HepG2 (cell line): ENCODE measurements at regions not wholly inside any gene's neighbourhood (a gene's known extent, or its start where the extent isn't known, plus 50 kb on each side); places are given as distances from the start of the nearest gene placed in this dataset.

Source experiments
- ATAC-seq: fragments of 200-7000 bp; cut with Tn5 transposase; 3 replicates; pipeline ENCODE4 v1.9.1; 2020; ENCODE audit warnings: mild to moderate bottlenecking, moderate library complexity
- BruUV-seq: library from RNA; stranded (reverse); fragments of 400-500 nt; replicated peaks from 2 replicates; lab custom pipeline; 2021; lab: Mats Ljungman, UMichigan
- CTCF ChIA-PET: fragments of 300-600 bp; formaldehyde crosslinking; extraction: SDS; loops from one replicate; lab custom pipeline; 2021; ENCODE audit warnings: low total read pairs, inconsistent platforms, low intra/inter-chr PET ratio; lab: Yijun Ruan, JAX
- POLR2A ChIA-PET: fragments of 350-600 bp; sonication (Branson Sonifier 250); formaldehyde crosslinking; loops from one replicate; lab custom pipeline; 2020; ENCODE audit warnings: antibody characterized with exemption, inconsistent platforms; lab: Yijun Ruan, JAX
- DNase-seq: peaks from one replicate; pipeline ENCODE4 v3.0.0-alpha.2; 2015; ENCODE audit warnings: low spot score
- FAIRE-seq: peaks from 3 replicates; lab custom pipeline; 2011; peaks lifted over from hg19 to GRCh38; lab: Jason Lieb, UNC
- H2AFZ ChIP-seq: one replicate; pipeline ENCODE4 v1.6.1; 2011; ENCODE audit warnings: low read length, inconsistent platforms
- H3K27ac ChIP-seq: fragments of 300-600 bp; 3 replicates; pipeline ENCODE4 v1.8.0; 2011; ENCODE audit warnings: mixed run types, mild to moderate bottlenecking, mixed read lengths, low read length, inconsistent platforms; ENCODE audit not compliant: insufficient read depth; ENCODE audit errors: extremely low read length
- H3K27me3 ChIP-seq, 2 experiments: fragments of 200-600 bp in 1 of 2; 2 replicates in 1 of 2; 3 replicates in 1 of 2; pipeline versions ENCODE4 v1.6.0 to v1.8.0; 2011; ENCODE audit warnings: low read length in 2 of 2, mild to moderate bottlenecking in 2 of 2, moderate library complexity in 2 of 2, inconsistent platforms in 1 of 2; ENCODE audit not compliant: insufficient read depth in 2 of 2, control insufficient read depth in 1 of 2
- H3K36me3 ChIP-seq, 2 experiments: fragments of 200-600 bp in 1 of 2; replicated peaks in 1 of 2; 2 replicates in 1 of 2; 3 replicates in 1 of 2; pipeline versions ENCODE4 v1.5.1 to v1.8.0; 2011; ENCODE audit warnings: low read length in 2 of 2, inconsistent platforms in 1 of 2; ENCODE audit not compliant: insufficient read depth in 2 of 2, control insufficient read depth in 1 of 2
- H3K4me1 ChIP-seq: 2 replicates; pipeline ENCODE4 v1.5.1; 2012; ENCODE audit warnings: low read length, inconsistent platforms; ENCODE audit not compliant: insufficient read depth
- H3K4me2 ChIP-seq: 2 replicates; pipeline ENCODE4 v1.6.0; 2011; ENCODE audit warnings: low read depth, low read length, inconsistent platforms
- H3K4me3 ChIP-seq, 3 experiments: fragments of 200-600 bp in 1 of 3; sonication (generic), shearing (Covaris generic) in 1 of 3; replicated peaks in 1 of 3; 2 replicates each; pipeline ENCODE4 v1.5.1; 2011 to 2016; ENCODE audit warnings: low read length in 3 of 3, inconsistent platforms in 2 of 3, low read depth in 2 of 3, mild to moderate bottlenecking in 2 of 3, control low read depth in 1 of 3, mixed read lengths in 1 of 3; ENCODE audit not compliant: insufficient read depth in 1 of 3
- H3K79me2 ChIP-seq: one replicate; pipeline ENCODE4 v1.6.1; 2011; ENCODE audit warnings: low read length, inconsistent platforms; ENCODE audit not compliant: insufficient read depth
- H3K9ac ChIP-seq: 2 replicates; pipeline ENCODE4 v1.6.0; 2011; ENCODE audit warnings: mild to moderate bottlenecking, low read depth, low read length, inconsistent platforms; ENCODE audit not compliant: insufficient read depth
- H3K9me3 ChIP-seq: 2 replicates; pipeline ENCODE4 v1.5.1; 2012; ENCODE audit warnings: mild to moderate bottlenecking, low read length
- H4K20me1 ChIP-seq: 2 replicates; pipeline ENCODE4 v1.6.0; 2011; ENCODE audit warnings: inconsistent platforms, mild to moderate bottlenecking, low read length, moderate library complexity; ENCODE audit not compliant: insufficient read depth
- ETV6 ChIP-seq: sonication (generic); formaldehyde crosslinking; conservative IDR thresholded peaks from 2 replicates; pipeline ENCODE4 v1.4.0; 2020; ENCODE audit warnings: missing genetic modification reagents
- KAT7 ChIP-seq: IDR thresholded peaks from 2 replicates; pipeline ENCODE4 v1.6.1; 2018; ENCODE audit warnings: borderline replicate concordance, missing compliant biosample characterization
- MIXL1 ChIP-seq: IDR thresholded peaks from 2 replicates; pipeline ENCODE4 v1.6.1; 2016
- NAIF1 ChIP-seq: sonication (generic); formaldehyde crosslinking; IDR thresholded peaks from 2 replicates; pipeline ENCODE4 v1.5.0; 2020; ENCODE audit warnings: mild to moderate bottlenecking, missing genetic modification reagents, borderline replicate concordance
- PRPF4 ChIP-seq: fragments of 200-400 bp; formaldehyde crosslinking; IDR thresholded peaks from 2 replicates; pipeline ENCODE4 v1.6.1; 2016; ENCODE audit warnings: low read length, low read depth; ENCODE audit not compliant: poor library complexity, severe bottlenecking
- RBM22 ChIP-seq: fragments of 200-400 bp; formaldehyde crosslinking; optimal IDR thresholded peaks from 2 replicates; pipeline ENCODE3; 2017; ENCODE audit warnings: mild to moderate bottlenecking, low read length, moderate library complexity
- REL ChIP-seq: sonication (generic); formaldehyde crosslinking; conservative IDR thresholded peaks from 2 replicates; pipeline ENCODE4 v1.8.0; 2022; ENCODE audit warnings: mild to moderate bottlenecking, missing genetic modification reagents, moderate library complexity
- SIX1 ChIP-seq: sonication (generic); formaldehyde crosslinking; IDR thresholded peaks from 2 replicates; pipeline ENCODE4 v1.4.0; 2020; ENCODE audit warnings: missing genetic modification reagents, borderline replicate concordance
- TAF1 ChIP-seq: sonication (generic); formaldehyde crosslinking; IDR thresholded peaks from 2 replicates; pipeline ENCODE4 v1.4.0; 2020; ENCODE audit warnings: missing genetic modification reagents
- U2AF2 ChIP-seq: fragments of 200-400 bp; formaldehyde crosslinking; IDR thresholded peaks from 2 replicates; pipeline ENCODE4 v1.6.1; 2017; ENCODE audit warnings: low read depth, mild to moderate bottlenecking, low read length
- XBP1 ChIP-seq: sonication (generic); formaldehyde crosslinking; IDR thresholded peaks from 2 replicates; pipeline ENCODE4 v1.5.0; 2020; ENCODE audit warnings: missing genetic modification reagents
- ZSCAN31 ChIP-seq: sonication (generic); formaldehyde crosslinking; IDR thresholded peaks from 2 replicates; pipeline ENCODE4 v1.5.0; 2020; ENCODE audit warnings: low read depth, mild to moderate bottlenecking, missing genetic modification reagents
- WGBS: methylation state at CpG from one replicate; pipeline ENCODE4 v1.1.6; 2017; ENCODE audit warnings: low lambda C conversion rate; 5-methylcytosine and 5-hydroxymethylcytosine counted together
- in situ Hi-C: cut with HindIII; loops from 2 replicates; pipeline ENCODE4 v1.10.0; 2017; ENCODE audit warnings: low pct_unique_long_range_greater_than_20kb; ENCODE audit not compliant: extremely low pct_ligation_motif_present
- intact Hi-C: fragments of 100-400 bp; cut with micrococcal nuclease; formaldehyde crosslinking; loops from one replicate; pipeline ENCODE4 v1.10.0; 2022; ENCODE audit not compliant: unreplicated experiment
- TF ChIP-seq, protein P1 (sequence below): sonication (generic); formaldehyde crosslinking; IDR thresholded peaks from 2 replicates; pipeline ENCODE4 v1.4.0; 2020; ENCODE audit warnings: mild to moderate bottlenecking, missing genetic modification reagents
- TF ChIP-seq, protein P2 (sequence below): sonication (generic); formaldehyde crosslinking; IDR thresholded peaks from 2 replicates; pipeline ENCODE4 v1.4.0; 2020; ENCODE audit warnings: missing genetic modification reagents

DNA sequence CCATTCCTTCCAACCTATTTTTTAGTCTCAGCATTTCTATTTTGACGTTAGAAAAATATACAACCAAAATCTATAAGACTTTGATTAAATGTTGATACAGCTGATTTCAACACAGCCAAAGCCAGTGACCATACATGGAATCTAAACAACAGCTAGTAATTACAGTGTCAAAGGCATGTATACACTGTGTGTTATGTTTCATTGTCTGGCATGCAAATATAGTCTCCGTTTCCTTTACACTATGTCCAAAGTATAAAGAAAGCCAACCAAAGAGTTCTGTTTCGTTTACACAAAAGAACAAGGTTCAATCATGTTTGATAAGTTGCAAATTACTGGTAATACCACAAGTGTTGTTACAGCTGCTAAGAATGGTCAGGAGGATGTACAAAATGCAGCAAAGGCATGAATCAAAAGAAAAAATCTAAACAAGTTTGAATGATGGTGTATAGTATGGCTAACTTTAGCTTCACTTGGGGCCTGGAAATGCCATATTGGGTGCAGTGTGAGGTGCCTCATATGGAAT lies 268.3 kb upstream of the FERD3L start:
- Histone ChIP-seq H2AFZ (no peak overlapping the region), H3K36me3 (no peaks in the 10 kb centered on the region), H4K20me1 (no peaks in the 10 kb centered on the region), H3K9me3 (peaks cover 37% of the 10 kb centered on the region; the same call in 1 of the 2 replicates), H3K9ac (no peak overlapping the region), H3K79me2 (no peaks in the 10 kb centered on the region), H3K27ac (no peak overlapping the region), H3K27me3 (no peaks in the 10 kb centered on the region), H3K4me1 (no peaks in the 10 kb centered on the region), H3K4me2 (no peak overlapping the region), H3K4me3 (no peak overlapping the region)
- no TSS peak for BruUV-seq
- FAIRE-seq: no peak
- CTCF ChIA-PET: no interaction called here
- in situ Hi-C loops: no loop called here
- ATAC-seq: no peak
- POLR2A ChIA-PET: no interaction called here
- DNase-seq: no peak
- 3% methylated on average over 3 of the region's 3 CpGs for WGBS
- TF ChIP-seq TAF1: no peak
- TF ChIP-seq, protein P1, sequence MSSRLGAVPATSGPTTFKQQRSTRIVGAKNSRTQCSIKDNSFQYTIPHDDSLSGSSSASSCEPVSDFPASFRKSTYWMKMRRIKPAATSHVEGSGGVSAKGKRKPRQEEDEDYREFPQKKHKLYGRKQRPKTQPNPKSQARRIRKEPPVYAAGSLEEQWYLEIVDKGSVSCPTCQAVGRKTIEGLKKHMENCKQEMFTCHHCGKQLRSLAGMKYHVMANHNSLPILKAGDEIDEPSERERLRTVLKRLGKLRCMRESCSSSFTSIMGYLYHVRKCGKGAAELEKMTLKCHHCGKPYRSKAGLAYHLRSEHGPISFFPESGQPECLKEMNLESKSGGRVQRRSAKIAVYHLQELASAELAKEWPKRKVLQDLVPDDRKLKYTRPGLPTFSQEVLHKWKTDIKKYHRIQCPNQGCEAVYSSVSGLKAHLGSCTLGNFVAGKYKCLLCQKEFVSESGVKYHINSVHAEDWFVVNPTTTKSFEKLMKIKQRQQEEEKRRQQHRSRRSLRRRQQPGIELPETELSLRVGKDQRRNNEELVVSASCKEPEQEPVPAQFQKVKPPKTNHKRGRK: no peak
- no peak for TF ChIP-seq PRPF4
- TF ChIP-seq NAIF1 (CRISPR knock-in tag): no peak
- TF ChIP-seq RBM22: no peak
- TF ChIP-seq SIX1 (CRISPR knock-in tag): no peak
- no peak for TF ChIP-seq REL (CRISPR knock-in tag)
- TF ChIP-seq, protein P2, sequence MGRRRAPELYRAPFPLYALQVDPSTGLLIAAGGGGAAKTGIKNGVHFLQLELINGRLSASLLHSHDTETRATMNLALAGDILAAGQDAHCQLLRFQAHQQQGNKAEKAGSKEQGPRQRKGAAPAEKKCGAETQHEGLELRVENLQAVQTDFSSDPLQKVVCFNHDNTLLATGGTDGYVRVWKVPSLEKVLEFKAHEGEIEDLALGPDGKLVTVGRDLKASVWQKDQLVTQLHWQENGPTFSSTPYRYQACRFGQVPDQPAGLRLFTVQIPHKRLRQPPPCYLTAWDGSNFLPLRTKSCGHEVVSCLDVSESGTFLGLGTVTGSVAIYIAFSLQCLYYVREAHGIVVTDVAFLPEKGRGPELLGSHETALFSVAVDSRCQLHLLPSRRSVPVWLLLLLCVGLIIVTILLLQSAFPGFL (CRISPR knock-in tag): no peak
- TF ChIP-seq ETV6: no peak
- TF ChIP-seq MIXL1 (CRISPR knock-in tag): no peak
- no peak for TF ChIP-seq U2AF2
- TF ChIP-seq KAT7 (CRISPR knock-in tag): no peak
- no peak for TF ChIP-seq ZSCAN31 (CRISPR knock-in tag)
- TF ChIP-seq XBP1: no peak
- intact Hi-C loops: no loop called here
